Sigmoid colon (tissue), 6 donors: ENCODE measurements at regions not wholly inside any gene's neighbourhood (a gene's known extent, or its start where the extent isn't known, plus 50 kb on each side); places are given as distances from the start of the nearest gene placed in this dataset.

Experiments used
- DNase-seq: peaks from one replicate; pipeline ENCODE4 v3.0.0-alpha.2; 2019
- H3K27ac ChIP-seq, 4 donors: fragments of 200-600 bp; sonication (generic); one replicate each; pipeline ENCODE4 v1.5.1; 2016 to 2019; ENCODE audit warnings: mild to moderate bottlenecking in 1 of 4
- H3K27me3 ChIP-seq, 3 donors: fragments of 200-600 bp; sonication (generic); one replicate each; pipeline ENCODE4 v1.5.1; 2019; ENCODE audit warnings: mild to moderate bottlenecking in 1 of 3
- H3K36me3 ChIP-seq, 4 donors: fragments of 200-600 bp; sonication (generic); one replicate each; pipeline ENCODE4 v1.5.1; 2016 to 2019
- H3K4me1 ChIP-seq, 4 donors: fragments of 200-600 bp; sonication (generic); one replicate each; pipeline ENCODE4 v1.5.1; 2017 to 2019
- H3K4me3 ChIP-seq, 4 donors: fragments of 200-600 bp; sonication (generic); one replicate each; pipeline ENCODE4 v1.5.1; 2017 to 2019; ENCODE audit warnings: mild to moderate bottlenecking in 2 of 4, moderate library complexity in 1 of 4
- H3K9me3 ChIP-seq, 4 donors: fragments of 200-600 bp in 3 of 4; sonication (generic) in 3 of 4; one replicate each; pipeline versions ENCODE4 v1.5.1 to v1.6.1; 2013 to 2019
- CTCF ChIP-seq, 4 experiments: fragments of 450-650 bp in 3 of 4; fragments of 200-600 bp in 1 of 4; IDR thresholded peaks; one replicate each; pipeline ENCODE4 v1.5.1; 2016 to 2019; ENCODE audit warnings: antibody characterized with exemption in 4 of 4, mild to moderate bottlenecking in 3 of 4, moderate library complexity in 2 of 4
- EP300 ChIP-seq, 4 donors: sonication (generic); formaldehyde crosslinking; IDR thresholded peaks; one replicate each; pipeline ENCODE4 v1.6.1; 2017; ENCODE audit warnings: antibody characterized with exemption in 4 of 4
- POLR2A ChIP-seq, 2 donors: fragments of 450-650 bp; IDR thresholded peaks; one replicate each; pipeline ENCODE4 v1.6.1; 2016; ENCODE audit warnings: antibody characterized with exemption in 2 of 2, mild to moderate bottlenecking in 2 of 2, moderate library complexity in 2 of 2
- POLR2AphosphoS5 ChIP-seq, 4 donors: sonication (generic); formaldehyde crosslinking; IDR thresholded peaks; one replicate each; pipeline ENCODE4 v1.6.1; 2017; ENCODE audit warnings: antibody characterized with exemption in 4 of 4
- WGBS, 2 donors: extraction: QIAGEN DNeasy Blood & Tissue Kit; methylation state at CpG; one replicate each; pipeline ENCODE4 v1.1.7; 2013; 5-methylcytosine and 5-hydroxymethylcytosine counted together
- intact Hi-C: fragments of 100-400 bp; cut with DNase I; formaldehyde crosslinking; loops from one replicate; pipeline ENCODE4 v1.15.1; 2023
- donor health status: healthy with polysubstance abuse.
- donor health status: healthy.

- no peak overlapping the region for H3K27ac ChIP-seq
- TF ChIP-seq EP300 (IDR thresholded peaks at IDR 0.05) (no peak), CTCF (IDR thresholded peaks at IDR 0.05) (no peak), POLR2AphosphoS5 (IDR thresholded peaks at IDR 0.05) (no peak), POLR2A (IDR thresholded peaks at IDR 0.05) (no peak)
- no peak for DNase-seq
- 79 to 86% methylated on average over 3 of the region's 3 CpGs for WGBS, 2 donors
- peaks cover 0 to 11% (median 5%) of the 10 kb centered on the region in 4 donors for H3K4me1 ChIP-seq
- H3K36me3 ChIP-seq: no peaks in the 10 kb centered on the region
- intact Hi-C loops: no loop called here
- no peak overlapping the region for H3K4me3 ChIP-seq
- H3K27me3 ChIP-seq: no peaks in the 10 kb centered on the region
- no peaks in the 10 kb centered on the region for H3K9me3 ChIP-seq
Observed at GRCh38 chr12:71029302-71029701, 108.8 kb upstream of the PTPRR start.

GRCh38 chr12:71027856-71028255 is 107.3 kb upstream of the PTPRR start:
- TF ChIP-seq POLR2AphosphoS5 (IDR thresholded peaks at IDR 0.05): no peak
- TF ChIP-seq POLR2A (IDR thresholded peaks at IDR 0.05): no peak
- no peak for TF ChIP-seq CTCF (IDR thresholded peaks at IDR 0.05)
- TF ChIP-seq EP300 (IDR thresholded peaks at IDR 0.05): no peak
- 84 to 90% methylated on average over 7 of the region's 7 CpGs for WGBS, 2 donors
- no peaks in the 10 kb centered on the region for H3K36me3 ChIP-seq
- H3K27ac ChIP-seq: no peak overlapping the region
- H3K4me1 ChIP-seq: peaks cover 0 to 12% (median 5%) of the 10 kb centered on the region in 4 donors
- no peak for DNase-seq
- intact Hi-C loops: no loop called here
- no peak overlapping the region for H3K4me3 ChIP-seq
- no peaks in the 10 kb centered on the region for H3K9me3 ChIP-seq
- H3K27me3 ChIP-seq: no peaks in the 10 kb centered on the region

GRCh38 chr12:71024827-71025226 is 104.3 kb upstream of the PTPRR start:
- H3K36me3 ChIP-seq: no peaks in the 10 kb centered on the region
- peaks cover 0 to 12% (median 5%) of the 10 kb centered on the region in 4 donors for H3K4me1 ChIP-seq
- TF ChIP-seq CTCF (IDR thresholded peaks at IDR 0.05) (no peak), POLR2A (IDR thresholded peaks at IDR 0.05) (no peak), EP300 (IDR thresholded peaks at IDR 0.05) (no peak), POLR2AphosphoS5 (IDR thresholded peaks at IDR 0.05) (peak in 2 of 4 donors; percentile 54)
- H3K4me3 ChIP-seq: no peak overlapping the region
- no peak overlapping the region for H3K27ac ChIP-seq
- DNase-seq: no peak
- intact Hi-C loops: no loop called here
- no peaks in the 10 kb centered on the region for H3K27me3 ChIP-seq
- H3K9me3 ChIP-seq: no peaks in the 10 kb centered on the region
- 77 to 81% methylated on average over 2 of the region's 2 CpGs for WGBS, 2 donors

- WGBS, 2 donors: 88 to 90% methylated on average over 5 of the region's 5 CpGs
- no peaks in the 10 kb centered on the region for H3K9me3 ChIP-seq
- H3K4me1 ChIP-seq: peaks cover 0 to 12% (median 5%) of the 10 kb centered on the region in 4 donors
- TF ChIP-seq EP300 (IDR thresholded peaks at IDR 0.05): no peak
- TF ChIP-seq CTCF (IDR thresholded peaks at IDR 0.05): no peak
- no peak for TF ChIP-seq POLR2A (IDR thresholded peaks at IDR 0.05)
- no peak for TF ChIP-seq POLR2AphosphoS5 (IDR thresholded peaks at IDR 0.05)
- H3K4me3 ChIP-seq: no peak overlapping the region
- no peak overlapping the region for H3K27ac ChIP-seq
- H3K36me3 ChIP-seq: no peaks in the 10 kb centered on the region
- intact Hi-C loops: no loop called here
- peaks cover 0 to 1% (median 0%) of the 10 kb centered on the region in 3 donors for H3K27me3 ChIP-seq
- no peak for DNase-seq
Observed at GRCh38 chr12:71024281-71024680, 103.7 kb upstream of the PTPRR start.

- Histone ChIP-seq H3K27me3 (peaks cover 0 to 10% (median 0%) of the 10 kb centered on the region in 3 donors), H3K4me3 (no peak overlapping the region), H3K9me3 (no peaks in the 10 kb centered on the region), H3K27ac (no peak overlapping the region), H3K4me1 (peaks cover 0 to 12% (median 5%) of the 10 kb centered on the region in 4 donors), H3K36me3 (no peaks in the 10 kb centered on the region)
- intact Hi-C loops: no loop called here
- DNase-seq: no peak
- 49 to 75% methylated on average over 3 of the region's 3 CpGs for WGBS, 2 donors
- no peak for TF ChIP-seq POLR2AphosphoS5 (IDR thresholded peaks at IDR 0.05)
Observed at GRCh38 chr12:71021491-71021890, 101.0 kb upstream of the PTPRR start.
